SJCRH30 (cell line): ENCODE measurements at regions not wholly inside any gene's neighbourhood (a gene's known extent, or its start where the extent isn't known, plus 50 kb on each side); places are given as distances from the start of the nearest gene placed in this dataset.

Experiments used
- DNase-seq, 2 experiments: peaks; one replicate each; pipeline ENCODE4 v3.0.0-alpha.2; 2015 to 2020
- H3K27ac ChIP-seq: fragments of 250-450 bp; sonication (Bioruptor Pico); 2 replicates; pipeline ENCODE4 v1.5.1; 2020; ENCODE audit warnings: mild to moderate bottlenecking, moderate library complexity
- H3K27me3 ChIP-seq: fragments of 250-450 bp; sonication (Bioruptor Pico); 2 replicates; pipeline ENCODE4 v1.5.1; 2020; ENCODE audit warnings: mild to moderate bottlenecking, moderate library complexity
- H3K36me3 ChIP-seq: fragments of 250-450 bp; sonication (Bioruptor Pico); 2 replicates; pipeline ENCODE4 v1.5.1; 2020; ENCODE audit warnings: mild to moderate bottlenecking, moderate library complexity
- H3K4me1 ChIP-seq: fragments of 250-450 bp; sonication (Bioruptor Pico); 2 replicates; pipeline ENCODE4 v1.5.1; 2020; ENCODE audit warnings: mild to moderate bottlenecking, moderate library complexity
- H3K4me3 ChIP-seq: fragments of 250-450 bp; sonication (Bioruptor Pico); 2 replicates; pipeline ENCODE4 v1.5.1; 2020; ENCODE audit warnings: mild to moderate bottlenecking, moderate library complexity
- H3K9me3 ChIP-seq: fragments of 250-450 bp; sonication (Bioruptor Pico); replicated peaks from 2 replicates; pipeline ENCODE4 v1.5.1; 2020; ENCODE audit warnings: mild to moderate bottlenecking, moderate library complexity

- Histone ChIP-seq H3K27me3 (no peaks in the 10 kb centered on the region), H3K9me3 (no peaks in the 10 kb centered on the region)
- DNase-seq = no peak
These were observed 82.8 kb upstream of the MDM1 start for GRCh38 chr12:68414988-68415387.

GRCh38 chr12:68416350-68416749, 84.2 kb upstream of the MDM1 start:
- no peaks in the 10 kb centered on the region for H3K36me3 ChIP-seq
- DNase-seq = no peak
- H3K9me3 ChIP-seq = no peaks in the 10 kb centered on the region
- H3K4me1 ChIP-seq = no peaks in the 10 kb centered on the region
- no peak overlapping the region for H3K27ac ChIP-seq
- H3K4me3 ChIP-seq = no peak overlapping the region
- H3K27me3 ChIP-seq = no peaks in the 10 kb centered on the region

More at GRCh38 chr12:68414988-68415387, 82.8 kb upstream of the MDM1 start:
- Histone ChIP-seq H3K27ac (no peak overlapping the region), H3K4me1 (no peaks in the 10 kb centered on the region), H3K4me3 (no peak overlapping the region), H3K36me3 (no peaks in the 10 kb centered on the region)

- H3K4me1 ChIP-seq = no peaks in the 10 kb centered on the region
- H3K4me3 ChIP-seq = no peak overlapping the region
- no peaks in the 10 kb centered on the region for H3K36me3 ChIP-seq
These were observed 84.7 kb upstream of the MDM1 start for GRCh38 chr12:68416826-68417225.

GRCh38 chr12:68418137-68418460, 85.9 kb upstream of the MDM1 start:
- no peak for DNase-seq
- Histone ChIP-seq H3K4me1 (no peaks in the 10 kb centered on the region), H3K27ac (no peak overlapping the region), H3K27me3 (no peaks in the 10 kb centered on the region), H3K9me3 (no peaks in the 10 kb centered on the region), H3K36me3 (no peaks in the 10 kb centered on the region), H3K4me3 (no peak overlapping the region)

More at GRCh38 chr12:68416826-68417225, 84.7 kb upstream of the MDM1 start:
- Histone ChIP-seq H3K27ac (no peak overlapping the region), H3K9me3 (no peaks in the 10 kb centered on the region), H3K27me3 (no peaks in the 10 kb centered on the region)
- no peak for DNase-seq

- DNase-seq = no peak
- no peaks in the 10 kb centered on the region for H3K9me3 ChIP-seq
- H3K27me3 ChIP-seq = no peaks in the 10 kb centered on the region
- H3K27ac ChIP-seq = no peak overlapping the region
- no peak overlapping the region for H3K4me3 ChIP-seq
- H3K36me3 ChIP-seq = no peaks in the 10 kb centered on the region
- H3K4me1 ChIP-seq = no peaks in the 10 kb centered on the region
These were observed 88.3 kb upstream of the MDM1 start for GRCh38 chr12:68420225-68421010.

DNA sequence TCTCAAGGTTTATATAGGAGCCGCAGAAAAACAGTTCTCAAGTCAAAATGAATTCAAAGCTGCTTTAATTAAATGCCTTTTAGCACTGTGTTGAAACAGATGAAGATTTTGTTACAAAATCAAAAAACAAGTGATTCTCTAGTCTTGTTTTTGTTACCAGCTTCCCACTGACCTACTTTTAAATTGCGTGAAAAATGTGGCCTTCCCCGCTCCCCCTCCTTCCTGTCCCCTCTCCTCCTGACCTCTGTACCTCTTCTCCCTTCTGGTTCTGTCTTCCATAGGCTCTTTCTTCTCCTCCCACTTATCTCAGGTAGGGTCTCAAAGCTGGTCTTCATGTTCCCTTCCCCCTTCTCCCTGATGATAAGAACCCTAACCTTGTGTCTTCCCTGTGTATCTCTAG, 90.0 kb upstream of the MDM1 start:
- Histone ChIP-seq H3K27me3 (no peaks in the 10 kb centered on the region), H3K9me3 (no peaks in the 10 kb centered on the region), H3K4me1 (no peaks in the 10 kb centered on the region), H3K36me3 (no peaks in the 10 kb centered on the region), H3K4me3 (no peak overlapping the region), H3K27ac (no peak overlapping the region)
- no peak for DNase-seq

- no peaks in the 10 kb centered on the region for H3K27me3 ChIP-seq
- no peak overlapping the region for H3K4me3 ChIP-seq
- no peaks in the 10 kb centered on the region for H3K9me3 ChIP-seq
- no peaks in the 10 kb centered on the region for H3K4me1 ChIP-seq
- DNase-seq = no peak
- H3K27ac ChIP-seq = no peak overlapping the region
- no peaks in the 10 kb centered on the region for H3K36me3 ChIP-seq
These were observed 90.9 kb upstream of the MDM1 start for GRCh38 chr12:68422956-68423574.

- Histone ChIP-seq H3K27me3 (no peaks in the 10 kb centered on the region), H3K9me3 (no peaks in the 10 kb centered on the region), H3K4me1 (no peaks in the 10 kb centered on the region), H3K36me3 (no peaks in the 10 kb centered on the region), H3K4me3 (no peak overlapping the region), H3K27ac (no peak overlapping the region)
- DNase-seq = no peak
These were observed 93.8 kb upstream of the MDM1 start for GRCh38 chr12:68425998-68426397.

DNA sequence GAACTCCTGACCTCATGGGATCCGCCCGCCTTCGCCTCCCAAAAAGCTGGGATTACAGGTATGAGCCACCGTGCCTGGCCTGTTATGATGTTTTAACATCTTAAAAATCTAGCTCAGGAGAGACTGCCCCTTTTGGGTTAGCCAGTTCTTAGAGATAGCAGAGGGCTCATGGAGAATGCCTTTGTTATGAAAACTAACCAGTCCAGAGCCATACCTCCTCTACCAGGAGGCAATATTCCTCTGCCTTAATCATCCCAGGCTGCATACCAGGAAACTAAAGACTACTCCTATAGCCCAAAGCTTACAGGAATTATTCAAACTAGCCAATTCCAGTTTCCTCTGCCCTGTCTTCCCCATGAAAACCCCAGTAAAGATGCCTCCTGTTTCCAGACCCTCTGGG, 96.0 kb upstream of the MDM1 start:
- Histone ChIP-seq H3K4me1 (no peaks in the 10 kb centered on the region), H3K36me3 (no peaks in the 10 kb centered on the region), H3K27me3 (no peaks in the 10 kb centered on the region), H3K27ac (no peak overlapping the region), H3K9me3 (no peaks in the 10 kb centered on the region), H3K4me3 (no peak overlapping the region)
- no peak for DNase-seq

DNA sequence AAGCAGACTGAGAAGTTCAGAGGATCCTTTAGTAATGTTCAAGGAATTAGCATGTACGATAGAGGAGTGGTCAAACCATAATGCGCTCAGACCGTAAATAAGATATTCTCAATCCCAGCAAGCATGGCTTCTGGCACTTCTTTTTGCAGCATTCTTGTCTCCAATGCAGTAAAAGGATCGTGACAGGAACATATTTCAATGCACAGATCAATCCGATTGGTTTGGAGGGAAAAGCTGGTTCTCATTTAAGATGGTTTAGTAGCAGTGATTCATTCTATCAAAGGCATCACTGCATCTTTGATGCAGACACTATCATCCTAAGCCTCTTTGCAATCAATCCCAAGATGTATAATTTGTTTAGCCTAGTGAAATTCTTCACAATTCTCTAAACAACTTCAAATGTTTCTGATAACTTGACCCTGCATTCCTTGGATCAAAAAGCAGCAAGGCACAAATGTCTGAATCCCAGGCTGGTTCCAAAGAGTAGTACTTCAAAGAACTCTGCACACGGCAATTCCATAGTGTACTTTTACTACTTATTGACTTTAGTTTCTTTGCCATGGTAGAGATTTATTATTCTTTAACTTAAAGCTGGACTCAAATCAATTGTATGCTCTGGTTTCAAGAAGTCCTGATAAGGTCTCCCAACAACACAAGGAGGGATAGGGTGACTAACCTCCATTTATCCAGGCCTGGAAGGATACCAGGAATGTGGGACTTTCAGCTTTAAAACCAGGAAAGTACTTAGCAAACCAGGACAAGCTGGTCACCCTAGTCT, 96.8 kb upstream of the MDM1 start:
- no peak overlapping the region for H3K4me3 ChIP-seq
- H3K36me3 ChIP-seq = no peaks in the 10 kb centered on the region
- DNase-seq = no peak
- H3K27ac ChIP-seq = no peak overlapping the region
- H3K9me3 ChIP-seq = no peaks in the 10 kb centered on the region
- no peaks in the 10 kb centered on the region for H3K27me3 ChIP-seq
- H3K4me1 ChIP-seq = no peaks in the 10 kb centered on the region

GRCh38 chr12:68429696-68430095, 97.5 kb upstream of the MDM1 start:
- Histone ChIP-seq H3K27me3 (no peaks in the 10 kb centered on the region), H3K27ac (no peak overlapping the region), H3K36me3 (no peaks in the 10 kb centered on the region), H3K9me3 (no peaks in the 10 kb centered on the region), H3K4me3 (no peak overlapping the region), H3K4me1 (no peaks in the 10 kb centered on the region)
- no peak for DNase-seq

DNA sequence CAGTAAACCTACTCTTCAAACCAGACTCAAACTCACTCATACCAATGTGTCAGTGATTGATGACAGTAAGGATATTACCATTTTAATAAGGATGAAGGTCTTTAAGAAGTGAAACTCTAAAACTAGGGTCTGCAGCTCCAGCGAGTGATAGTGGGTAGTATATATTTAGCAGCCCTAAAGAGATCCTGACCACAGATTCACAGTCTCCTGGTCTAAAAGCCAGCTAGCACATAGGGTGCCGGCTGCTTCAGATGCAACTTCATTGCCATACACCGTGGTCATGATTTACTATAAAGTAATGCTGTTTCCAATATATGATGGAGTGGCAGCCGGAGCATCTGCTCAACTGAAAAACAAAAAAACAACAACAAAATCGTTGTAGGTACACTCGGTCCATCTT, 99.6 kb upstream of the MDM1 start:
- no peaks in the 10 kb centered on the region for H3K36me3 ChIP-seq
- no peak for DNase-seq

GRCh38 chr12:68432622-68433021, 100.5 kb upstream of the MDM1 start:
- no peaks in the 10 kb centered on the region for H3K4me1 ChIP-seq
- no peak overlapping the region for H3K27ac ChIP-seq
- H3K36me3 ChIP-seq = no peaks in the 10 kb centered on the region
- DNase-seq = no peak
- H3K9me3 ChIP-seq = no peaks in the 10 kb centered on the region; the same call in none of the 2 replicates
- no peak overlapping the region for H3K4me3 ChIP-seq
- no peaks in the 10 kb centered on the region for H3K27me3 ChIP-seq

More for the DNA sequence above, 99.6 kb upstream of the MDM1 start:
- Histone ChIP-seq H3K27ac (no peak overlapping the region), H3K9me3 (no peaks in the 10 kb centered on the region; the same call in 1 of the 2 replicates), H3K4me3 (no peak overlapping the region), H3K4me1 (no peaks in the 10 kb centered on the region), H3K27me3 (no peaks in the 10 kb centered on the region)

DNA sequence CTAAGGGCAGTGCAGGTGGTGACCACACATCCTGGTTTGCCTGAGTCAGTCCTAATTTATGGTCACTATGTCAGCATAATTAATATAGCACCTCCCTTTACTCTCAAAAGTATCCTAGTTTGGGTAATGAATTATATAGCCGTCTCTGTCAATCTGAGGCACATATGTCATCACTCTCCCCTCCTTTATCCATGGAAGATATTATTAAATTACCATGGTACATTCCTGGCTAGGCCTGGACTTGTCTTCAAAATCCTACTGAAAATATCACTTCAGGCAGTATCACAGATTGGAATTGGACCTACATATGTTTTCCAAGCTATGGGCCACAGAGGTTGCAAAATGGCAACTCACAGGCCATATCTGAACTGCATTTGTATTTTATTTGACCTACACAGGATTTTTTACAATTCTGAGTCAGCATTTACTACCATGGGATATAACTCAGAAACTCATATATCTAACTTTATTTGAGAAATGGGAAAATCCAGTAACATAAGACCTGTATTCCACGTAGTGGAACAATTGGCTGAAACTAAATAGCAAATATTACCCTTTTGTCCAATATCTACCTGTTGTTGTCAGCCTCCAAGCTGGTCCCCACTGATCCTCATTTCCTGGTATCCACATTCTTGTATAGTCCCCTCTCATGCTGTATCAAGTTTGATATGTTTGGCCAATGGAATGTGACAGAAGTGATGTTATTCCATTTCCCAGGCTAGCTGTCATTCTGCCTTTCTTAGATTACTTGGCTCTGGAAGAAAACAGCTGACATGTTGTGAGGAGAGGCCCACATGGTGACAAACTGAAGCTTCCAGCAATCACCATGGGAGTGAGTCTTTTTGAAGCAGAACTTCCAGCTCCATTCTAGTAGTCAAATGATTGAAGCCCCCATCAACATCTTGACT, 102.5 kb upstream of the MDM1 start:
- no peak overlapping the region for H3K4me3 ChIP-seq
- H3K9me3 ChIP-seq = no peaks in the 10 kb centered on the region; the same call in none of the 2 replicates
- no peaks in the 10 kb centered on the region for H3K27me3 ChIP-seq
- no peaks in the 10 kb centered on the region for H3K36me3 ChIP-seq
- DNase-seq = no peak
- no peak overlapping the region for H3K27ac ChIP-seq
- H3K4me1 ChIP-seq = no peaks in the 10 kb centered on the region; the same call in 1 of the 2 replicates
